Neuronal stem cell (in vitro differentiated cells): ENCODE measurements at regions not wholly inside any gene's neighbourhood (a gene's known extent, or its start where the extent isn't known, plus 50 kb on each side); places are given as distances from the start of the nearest gene placed in this dataset.

ENCODE experiments used
- DNase-seq: peaks from one replicate; pipeline ENCODE4 v3.0.0-alpha.2; 2013; ENCODE audit warnings: low spot score
- H2AFZ ChIP-seq: one replicate; pipeline ENCODE4 v1.6.1; 2013; ENCODE audit warnings: mild to moderate bottlenecking, low read length, inconsistent platforms
- H2AK5ac ChIP-seq: 2 replicates; pipeline ENCODE4 v1.6.1; 2013; ENCODE audit warnings: low read depth, mild to moderate bottlenecking, inconsistent platforms, low read length, moderate library complexity, mixed read lengths
- H2BK120ac ChIP-seq: 2 replicates; pipeline ENCODE4 v1.6.1; 2013; ENCODE audit warnings: low read depth, mild to moderate bottlenecking, inconsistent platforms, low read length, moderate library complexity, mixed read lengths
- H2BK12ac ChIP-seq: one replicate; pipeline ENCODE4 v1.6.1; 2013; ENCODE audit warnings: low read length, inconsistent platforms
- H2BK15ac ChIP-seq: 2 replicates; pipeline ENCODE4 v1.6.1; 2013; ENCODE audit warnings: mild to moderate bottlenecking, low read length, inconsistent platforms, mixed read lengths
- H2BK5ac ChIP-seq: one replicate; pipeline ENCODE4 v1.6.1; 2013; ENCODE audit warnings: inconsistent platforms, mild to moderate bottlenecking, low read length, moderate library complexity
- H3K14ac ChIP-seq: one replicate; pipeline ENCODE4 v1.6.1; 2013; ENCODE audit warnings: low read length, inconsistent platforms
- H3K18ac ChIP-seq: 2 replicates; pipeline ENCODE4 v1.6.1; 2013; ENCODE audit warnings: low read length, inconsistent platforms
- H3K23ac ChIP-seq: 2 replicates; pipeline ENCODE4 v1.6.1; 2013; ENCODE audit warnings: low read depth, mild to moderate bottlenecking, mixed read lengths, low read length, inconsistent platforms; ENCODE audit not compliant: poor library complexity
- H3K27ac ChIP-seq: replicated peaks from 3 replicates; pipeline ENCODE4 v1.5.1; 2013; ENCODE audit warnings: low read length, inconsistent platforms
- H3K27me3 ChIP-seq, 3 experiments: 2 replicates each; pipeline ENCODE4 v1.6.1; 2013; ENCODE audit warnings: low read length in 3 of 3, mild to moderate bottlenecking in 2 of 3, inconsistent platforms in 1 of 3, low read depth in 1 of 3, mixed read lengths in 1 of 3, moderate library complexity in 1 of 3; ENCODE audit not compliant: control insufficient read depth in 3 of 3, insufficient read depth in 3 of 3
- H3K36me3 ChIP-seq, 2 donors: replicated peaks in 1 of 2; 2 replicates each; pipeline ENCODE4 v1.6.1; 2013; ENCODE audit warnings: low read length in 2 of 2; ENCODE audit not compliant: control insufficient read depth in 2 of 2, insufficient read depth in 2 of 2
- H3K4ac ChIP-seq: 2 replicates; pipeline ENCODE4 v1.6.1; 2013; ENCODE audit warnings: inconsistent platforms, mild to moderate bottlenecking, low read length, moderate library complexity
- H3K4me1 ChIP-seq, 2 donors: 1 replicate in 1 of 2; 2 replicates in 1 of 2; pipeline ENCODE4 v1.6.1; 2013; ENCODE audit warnings: low read length in 2 of 2, low read depth in 1 of 2; ENCODE audit not compliant: control insufficient read depth in 2 of 2, insufficient read depth in 1 of 2
- H3K4me2 ChIP-seq: one replicate; pipeline ENCODE4 v1.6.1; 2013; ENCODE audit warnings: mild to moderate bottlenecking, low read length, inconsistent platforms; ENCODE audit not compliant: insufficient read depth, poor library complexity, severe bottlenecking
- H3K4me3 ChIP-seq, 2 donors: 2 replicates each; pipeline ENCODE4 v1.5.1; 2013; ENCODE audit warnings: low read length in 2 of 2, mild to moderate bottlenecking in 2 of 2, inconsistent platforms in 1 of 2, moderate library complexity in 1 of 2
- H3K79me1 ChIP-seq: one replicate; pipeline ENCODE4 v1.6.1; 2013; ENCODE audit warnings: low read depth, mild to moderate bottlenecking, inconsistent platforms, low read length, moderate library complexity
- H3K9ac ChIP-seq: one replicate; pipeline ENCODE4 v1.6.1; 2013; ENCODE audit warnings: mild to moderate bottlenecking, low read depth, low read length, inconsistent platforms; ENCODE audit not compliant: poor library complexity
- H3K9me3 ChIP-seq, 2 donors: replicated peaks in 1 of 2; 2 replicates each; pipeline versions ENCODE3 to v1.6.1; 2013; ENCODE audit warnings: low read length in 2 of 2, mild to moderate bottlenecking in 2 of 2, inconsistent platforms in 1 of 2, low read depth in 1 of 2, mixed read lengths in 1 of 2, moderate library complexity in 1 of 2; ENCODE audit not compliant: control insufficient read depth in 2 of 2, insufficient read depth in 1 of 2
- H4K8ac ChIP-seq: one replicate; pipeline ENCODE4 v1.6.1; 2013; ENCODE audit warnings: low read depth, mild to moderate bottlenecking, inconsistent platforms, low read length, moderate library complexity
- H4K91ac ChIP-seq: one replicate; pipeline ENCODE4 v1.6.1; 2013; ENCODE audit warnings: low read length, low read depth, mild to moderate bottlenecking, inconsistent platforms; ENCODE audit not compliant: poor library complexity
- WGBS, 2 donors: extraction: QIAGEN DNeasy Blood & Tissue Kit; methylation state at CpG; one replicate each; pipeline ENCODE4 v1.1.7; 2013; ENCODE audit warnings: missing lambda C conversion rate in 2 of 2, mixed read lengths in 1 of 2; ENCODE audit not compliant: insufficient read length in 2 of 2, insufficient replicate concordance in 1 of 2; ENCODE audit errors: extremely low coverage in 2 of 2; 5-methylcytosine and 5-hydroxymethylcytosine counted together

GRCh38 chr4:1531683-1532548 lies 125.7 kb upstream of the NKX1-1 start:
- Histone ChIP-seq H3K4me3 (no peak overlapping the region), H2BK120ac (no peak overlapping the region), H3K23ac (no peak overlapping the region), H3K79me1 (no peaks in the 10 kb centered on the region), H3K27me3 (peaks cover 0 to 38% (median 6%) of the 10 kb centered on the region in 3 experiments), H4K8ac (peak overlapping the region; percentile 82), H3K9me3 (peaks cover 0 to 3% of the 10 kb centered on the region in 2 donors), H2BK12ac (peak overlapping the region; percentile 58), H3K36me3 (no peaks in the 10 kb centered on the region), H2AK5ac (peak overlapping the region; percentile 56), H2BK15ac (peak overlapping the region; percentile 75), H2AFZ (no peak overlapping the region), H4K91ac (no peak overlapping the region), H3K9ac (no peak overlapping the region), H3K27ac (no peak overlapping the region), H3K4me2 (no peak overlapping the region), H2BK5ac (no peak overlapping the region), H3K18ac (peak overlapping the region; percentile 71), H3K4ac (no peak overlapping the region), H3K4me1 (peaks cover 0 to 4% of the 10 kb centered on the region in 2 donors), H3K14ac (peak overlapping the region; percentile 56)
- WGBS, 2 donors, result no CpG with 5 or more reads among the region's 22 CpGs
- DNase-seq, result no peak

- peaks cover 0 to 38% (median 6%) of the 10 kb centered on the region in 3 experiments for H3K27me3 ChIP-seq
Observed at GRCh38 chr4:1530356-1530755, 124.1 kb upstream of the NKX1-1 start.

DNA sequence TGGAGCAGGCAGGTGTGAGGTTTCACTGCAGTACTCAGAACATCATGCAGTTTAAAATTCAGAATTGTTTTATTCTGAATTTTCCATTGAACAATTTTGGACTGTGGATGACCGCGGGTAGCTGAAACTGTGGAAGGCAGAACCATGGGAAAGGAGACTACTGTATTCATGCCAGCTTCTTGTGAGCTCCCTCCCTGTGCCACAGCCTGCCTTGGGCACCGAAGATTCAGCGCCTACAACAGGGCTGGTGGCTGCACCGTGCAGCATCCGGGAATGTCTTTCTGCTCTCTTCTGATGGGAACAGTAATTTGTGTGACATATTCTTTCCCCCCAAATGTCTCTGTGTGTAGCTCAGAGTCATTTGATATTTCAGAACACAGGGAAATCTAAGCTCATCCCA lies 118.5 kb upstream of the NKX1-1 start:
- Histone ChIP-seq H3K9ac (no peak overlapping the region), H3K4ac (no peak overlapping the region), H4K8ac (no peak overlapping the region), H3K18ac (no peak overlapping the region), H2BK15ac (no peak overlapping the region), H3K9me3 (peaks cover 2 to 4% of the 10 kb centered on the region in 2 donors), H3K27me3 (peaks cover 0 to 56% (median 2%) of the 10 kb centered on the region in 3 experiments), H3K27ac (no peak overlapping the region), H3K79me1 (peaks cover 2% of the 10 kb centered on the region), H2AK5ac (no peak overlapping the region), H4K91ac (no peak overlapping the region), H3K36me3 (no peaks in the 10 kb centered on the region), H2BK12ac (no peak overlapping the region), H3K23ac (no peak overlapping the region), H3K4me3 (no peak overlapping the region), H2BK5ac (no peak overlapping the region), H3K14ac (no peak overlapping the region), H2AFZ (no peak overlapping the region), H3K4me1 (peaks cover 0 to 5% of the 10 kb centered on the region in 2 donors), H2BK120ac (no peak overlapping the region), H3K4me2 (no peak overlapping the region)
- WGBS, 2 donors, result no CpG with 5 or more reads among the region's 6 CpGs
- no peak for DNase-seq

More at GRCh38 chr4:1530356-1530755, 124.1 kb upstream of the NKX1-1 start:
- no peak overlapping the region for H3K4me2 ChIP-seq
- no peak overlapping the region for H2BK12ac ChIP-seq
- peak overlapping the region; percentile 9 for H3K9ac ChIP-seq
- no peak for DNase-seq
- no peak overlapping the region for H2BK5ac ChIP-seq
- no CpG with 5 or more reads among the region's 13 CpGs for WGBS, 2 donors
- no peaks in the 10 kb centered on the region for H3K36me3 ChIP-seq
- H3K27ac ChIP-seq, result no peak overlapping the region
- no peak overlapping the region for H3K18ac ChIP-seq
- H3K4me1 ChIP-seq, result peaks cover 0 to 4% of the 10 kb centered on the region in 2 donors
- peak overlapping the region; percentile 34 for H3K23ac ChIP-seq
- no peak overlapping the region for H4K91ac ChIP-seq
- H2AFZ ChIP-seq, result no peak overlapping the region
- H4K8ac ChIP-seq, result peak overlapping the region; percentile 23
- H3K4ac ChIP-seq, result no peak overlapping the region
- H3K14ac ChIP-seq, result no peak overlapping the region
- peaks cover 0 to 4% of the 10 kb centered on the region in 2 donors for H3K9me3 ChIP-seq
- H2BK15ac ChIP-seq, result no peak overlapping the region
- H2BK120ac ChIP-seq, result no peak overlapping the region
- no peak overlapping the region for H3K4me3 ChIP-seq
- H3K79me1 ChIP-seq, result no peaks in the 10 kb centered on the region
- H2AK5ac ChIP-seq, result peak overlapping the region; percentile 74

DNA sequence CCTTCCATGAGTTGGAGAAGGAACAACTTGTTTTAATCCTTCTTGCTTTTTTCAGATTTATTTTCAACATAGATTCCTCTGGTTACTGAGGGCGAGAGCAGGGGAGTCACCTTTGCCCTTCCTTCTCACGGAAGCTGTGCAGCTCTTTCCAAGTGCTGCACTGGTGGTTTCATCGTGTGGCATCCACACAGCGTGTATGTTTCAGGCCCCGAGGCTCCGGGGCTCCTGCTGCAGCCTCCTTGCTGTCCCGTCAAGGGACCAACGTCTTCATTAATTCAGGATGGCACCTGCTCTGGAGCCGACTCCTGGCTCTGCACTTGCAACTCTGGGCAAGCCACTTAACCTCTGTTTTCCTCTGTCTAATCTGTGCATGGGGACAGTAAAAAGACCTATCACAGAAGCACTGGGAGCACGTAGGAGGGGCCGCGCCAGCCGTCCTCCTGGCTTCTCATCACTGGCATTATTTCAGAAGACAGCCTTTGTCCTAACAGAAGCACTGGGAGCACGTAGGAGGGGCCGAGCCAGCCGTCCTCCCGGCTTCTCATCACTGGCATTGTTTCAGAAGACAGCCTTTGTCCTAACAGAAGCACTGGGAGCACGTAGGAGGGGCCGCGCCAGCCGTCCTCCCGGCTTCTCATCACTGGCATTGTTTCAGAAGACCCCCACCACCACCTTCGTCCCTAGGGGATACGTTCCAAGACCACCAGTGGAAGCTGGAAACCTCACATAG lies 117.8 kb upstream of the NKX1-1 start:
- no CpG with 5 or more reads among the region's 24 CpGs for WGBS, 2 donors
- no peak overlapping the region for H3K4me2 ChIP-seq
- H3K9ac ChIP-seq, result no peak overlapping the region
- peaks cover 0 to 52% (median 2%) of the 10 kb centered on the region in 3 experiments for H3K27me3 ChIP-seq
- H2BK12ac ChIP-seq, result no peak overlapping the region
- H2AK5ac ChIP-seq, result no peak overlapping the region
- H2BK120ac ChIP-seq, result no peak overlapping the region
- no peak overlapping the region for H3K4ac ChIP-seq
- peaks cover 2 to 4% of the 10 kb centered on the region in 2 donors for H3K9me3 ChIP-seq
- no peak overlapping the region for H2AFZ ChIP-seq
- no peak overlapping the region for H4K91ac ChIP-seq
- H3K36me3 ChIP-seq, result no peaks in the 10 kb centered on the region
- H3K4me3 ChIP-seq, result no peak overlapping the region
- H3K79me1 ChIP-seq, result peaks cover 2% of the 10 kb centered on the region
- H3K27ac ChIP-seq, result no peak overlapping the region
- no peak overlapping the region for H3K14ac ChIP-seq
- no peak overlapping the region for H4K8ac ChIP-seq
- DNase-seq, result no peak
- H2BK5ac ChIP-seq, result no peak overlapping the region
- no peak overlapping the region for H3K23ac ChIP-seq
- H3K18ac ChIP-seq, result no peak overlapping the region
- no peak overlapping the region for H2BK15ac ChIP-seq
- peaks cover 0 to 5% of the 10 kb centered on the region in 2 donors for H3K4me1 ChIP-seq
